ENCODE measurements at regions not wholly inside any gene's neighbourhood (a gene's known extent, or its start where the extent isn't known, plus 50 kb on each side); places are given as distances from the start of the nearest gene placed in this dataset.

DNA sequence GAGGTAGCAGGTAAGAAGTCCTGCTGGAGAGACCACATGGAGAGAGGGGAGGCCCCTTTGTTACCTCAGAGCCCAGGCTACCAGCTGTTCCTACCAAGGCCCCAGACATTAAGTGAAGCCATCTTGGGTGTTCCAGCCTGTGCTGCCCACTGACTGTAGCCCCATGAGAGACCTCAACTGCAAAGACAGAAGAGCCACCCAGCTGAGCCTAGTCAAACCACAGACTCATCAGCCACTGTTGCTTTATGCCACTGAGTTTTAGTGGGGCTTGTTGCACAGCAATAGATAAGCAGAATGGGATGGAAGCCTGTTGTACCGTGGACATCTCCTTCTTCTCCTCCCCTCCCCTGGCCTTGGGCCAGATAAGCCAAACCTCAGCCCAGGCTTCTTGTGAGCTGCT lies 83.9 kb downstream of the ADRA2C start:
- H3K4me1 ChIP-seq (ENCODE audit: control insufficient read depth in 1 of 2, low read depth in 2 of 2) = no peaks in the 10 kb centered on the region

DNA sequence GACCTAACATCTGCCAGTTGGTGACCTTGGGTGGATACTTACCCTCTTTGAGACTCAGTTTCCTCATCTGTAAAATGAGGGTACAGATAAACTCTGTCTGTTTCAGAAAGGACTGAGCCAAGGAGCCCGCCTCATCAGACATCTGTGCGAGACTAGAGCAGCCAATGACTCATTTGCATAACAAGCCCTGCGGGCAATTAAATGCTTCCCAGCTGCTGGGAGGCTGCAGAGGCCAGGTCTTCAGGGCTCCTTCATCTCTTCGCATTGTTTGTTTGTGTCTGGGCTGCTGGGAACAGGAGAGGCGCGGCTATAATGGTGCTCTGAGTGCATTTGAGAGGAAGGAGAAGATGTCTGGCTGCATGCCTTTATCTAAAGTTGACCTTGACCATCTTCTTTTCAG lies 85.0 kb downstream of the ADRA2C start:
- no peaks in the 10 kb centered on the region for H3K27me3 ChIP-seq (replicated peaks; ENCODE audit: insufficient read depth)
- H3K36me3 ChIP-seq = no peaks in the 10 kb centered on the region
- H3K9me3 ChIP-seq = peaks cover 5% of the 10 kb centered on the region
- DNase-seq (ENCODE audit: low spot score) (no peak), ATAC-seq (ENCODE audit: insufficient number of reproducible peaks, low FRiP score, low read depth) (no peak)
- H3K27ac ChIP-seq = no peak overlapping the region
- no peak overlapping the region for H3K4me3 ChIP-seq
- TF ChIP-seq, protein P1, sequence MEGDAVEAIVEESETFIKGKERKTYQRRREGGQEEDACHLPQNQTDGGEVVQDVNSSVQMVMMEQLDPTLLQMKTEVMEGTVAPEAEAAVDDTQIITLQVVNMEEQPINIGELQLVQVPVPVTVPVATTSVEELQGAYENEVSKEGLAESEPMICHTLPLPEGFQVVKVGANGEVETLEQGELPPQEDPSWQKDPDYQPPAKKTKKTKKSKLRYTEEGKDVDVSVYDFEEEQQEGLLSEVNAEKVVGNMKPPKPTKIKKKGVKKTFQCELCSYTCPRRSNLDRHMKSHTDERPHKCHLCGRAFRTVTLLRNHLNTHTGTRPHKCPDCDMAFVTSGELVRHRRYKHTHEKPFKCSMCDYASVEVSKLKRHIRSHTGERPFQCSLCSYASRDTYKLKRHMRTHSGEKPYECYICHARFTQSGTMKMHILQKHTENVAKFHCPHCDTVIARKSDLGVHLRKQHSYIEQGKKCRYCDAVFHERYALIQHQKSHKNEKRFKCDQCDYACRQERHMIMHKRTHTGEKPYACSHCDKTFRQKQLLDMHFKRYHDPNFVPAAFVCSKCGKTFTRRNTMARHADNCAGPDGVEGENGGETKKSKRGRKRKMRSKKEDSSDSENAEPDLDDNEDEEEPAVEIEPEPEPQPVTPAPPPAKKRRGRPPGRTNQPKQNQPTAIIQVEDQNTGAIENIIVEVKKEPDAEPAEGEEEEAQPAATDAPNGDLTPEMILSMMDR (IDR thresholded peaks at IDR 0.05) = no peak
- no peaks in the 10 kb centered on the region for H3K4me1 ChIP-seq (ENCODE audit: control insufficient read depth in 1 of 2, low read depth in 2 of 2)

More for the DNA sequence above, 83.9 kb downstream of the ADRA2C start:
- DNase-seq (ENCODE audit: low spot score) = no peak
- no peak overlapping the region for H3K27ac ChIP-seq
- H3K4me3 ChIP-seq = no peak overlapping the region
- H3K36me3 ChIP-seq = no peaks in the 10 kb centered on the region
- ATAC-seq (ENCODE audit: insufficient number of reproducible peaks, low FRiP score, low read depth) = no peak
- peaks cover 5% of the 10 kb centered on the region for H3K9me3 ChIP-seq
- no peaks in the 10 kb centered on the region for H3K27me3 ChIP-seq (replicated peaks; ENCODE audit: insufficient read depth)
- TF ChIP-seq, protein P1 (IDR thresholded peaks at IDR 0.05) = no peak

DNA sequence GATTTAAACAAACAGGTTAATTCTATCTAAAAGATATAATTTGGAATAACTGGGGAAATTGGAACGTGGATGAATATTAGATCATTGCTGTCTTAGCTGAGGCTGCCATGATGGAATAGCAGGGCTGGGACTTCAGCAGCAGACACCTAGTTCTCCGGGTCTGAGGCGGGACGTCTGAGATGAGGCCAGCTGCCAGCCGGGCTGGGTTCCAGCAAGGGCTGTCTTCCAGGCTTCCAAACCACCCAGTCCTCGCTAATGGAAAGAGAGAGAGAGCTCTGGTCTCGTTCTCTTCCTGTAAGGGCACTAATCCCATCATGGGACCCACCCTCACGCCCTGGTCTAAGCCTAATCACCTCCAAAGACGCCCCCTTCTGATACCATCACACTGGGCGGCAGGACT lies 85.7 kb downstream of the ADRA2C start:
- ATAC-seq (ENCODE audit: insufficient number of reproducible peaks, low FRiP score, low read depth) (no peak), DNase-seq (ENCODE audit: low spot score) (no peak)
- Histone ChIP-seq H3K9me3 (peaks cover 5% of the 10 kb centered on the region), H3K4me3 (no peak overlapping the region), H3K36me3 (no peaks in the 10 kb centered on the region), H3K27me3 (replicated peaks; ENCODE audit: insufficient read depth) (no peaks in the 10 kb centered on the region), H3K27ac (no peak overlapping the region), H3K4me1 (ENCODE audit: control insufficient read depth in 1 of 2, low read depth in 2 of 2) (no peaks in the 10 kb centered on the region)
- TF ChIP-seq, protein P1 (IDR thresholded peaks at IDR 0.05) = no peak

DNA sequence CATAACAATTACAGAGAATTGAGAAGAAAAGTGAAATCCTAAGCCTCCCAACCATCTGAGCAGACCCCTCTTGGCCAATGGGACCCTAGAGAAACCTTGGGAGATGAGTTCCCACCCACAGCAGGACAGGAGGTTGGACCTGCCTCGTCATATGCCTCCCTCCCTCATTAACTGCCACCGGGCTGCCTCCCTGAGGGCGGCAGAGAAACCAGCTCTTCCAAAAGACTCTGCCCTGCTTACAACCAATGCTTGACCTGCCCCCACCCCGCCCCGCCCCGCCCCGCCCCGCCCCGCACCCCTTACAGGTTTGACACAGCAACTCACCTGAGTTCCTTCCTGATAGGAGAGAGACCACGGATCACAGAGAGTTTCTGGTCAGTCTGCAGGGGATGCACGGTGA lies 86.1 kb downstream of the ADRA2C start:
- ATAC-seq (ENCODE audit: insufficient number of reproducible peaks, low FRiP score, low read depth) (no peak), DNase-seq (ENCODE audit: low spot score) (no peak)
- H3K4me1 ChIP-seq (ENCODE audit: control insufficient read depth in 1 of 2, low read depth in 2 of 2) = no peaks in the 10 kb centered on the region
- H3K9me3 ChIP-seq = peaks cover 5% of the 10 kb centered on the region
- no peaks in the 10 kb centered on the region for H3K36me3 ChIP-seq
- no peak overlapping the region for H3K4me3 ChIP-seq
- no peak overlapping the region for H3K27ac ChIP-seq
- no peaks in the 10 kb centered on the region for H3K27me3 ChIP-seq (replicated peaks; ENCODE audit: insufficient read depth)
- TF ChIP-seq, protein P1 (IDR thresholded peaks at IDR 0.05) = no peak

DNA sequence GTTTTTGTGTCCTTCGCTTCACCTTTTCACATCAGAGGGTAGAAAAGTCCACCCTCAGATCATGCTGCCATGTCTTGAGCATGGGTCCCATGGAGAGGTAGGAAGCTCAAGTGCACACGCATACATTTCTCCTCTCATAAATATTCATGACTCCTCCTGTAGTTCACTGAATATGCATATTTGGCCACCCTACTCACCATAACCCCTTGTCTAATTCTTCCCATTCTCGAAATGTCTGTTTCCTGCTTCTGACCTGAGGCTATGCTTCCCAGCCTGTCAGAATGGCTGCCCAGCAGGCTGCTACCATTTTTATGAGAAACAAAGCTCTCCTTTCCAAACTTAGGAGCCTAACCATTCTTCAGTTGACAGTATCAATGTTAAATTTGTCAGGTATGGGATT lies 86.5 kb downstream of the ADRA2C start:
- ATAC-seq (ENCODE audit: insufficient number of reproducible peaks, low FRiP score, low read depth) = no peak
- DNase-seq (ENCODE audit: low spot score) = no peak
- Histone ChIP-seq H3K4me1 (ENCODE audit: control insufficient read depth in 1 of 2, low read depth in 2 of 2) (no peaks in the 10 kb centered on the region), H3K36me3 (no peaks in the 10 kb centered on the region), H3K4me3 (no peak overlapping the region), H3K27me3 (replicated peaks; ENCODE audit: insufficient read depth) (no peaks in the 10 kb centered on the region), H3K27ac (no peak overlapping the region), H3K9me3 (peaks cover 5% of the 10 kb centered on the region)
- TF ChIP-seq, protein P1 (IDR thresholded peaks at IDR 0.05) = no peak
